Spleen (tissue), 7 donors: ENCODE measurements at regions not wholly inside any gene's neighbourhood (a gene's known extent, or its start where the extent isn't known, plus 50 kb on each side); places are given as distances from the start of the nearest gene placed in this dataset.

Source experiments
- CTCF ChIP-seq, 11 experiments: fragments of 200-600 bp in 7 of 11; fragments of 450-650 bp in 4 of 11; sonication (generic) in 4 of 11; IDR thresholded peaks in 8 of 11; conservative IDR thresholded peaks in 3 of 11; 1 replicate in 7 of 11; 2 replicates in 4 of 11; pipeline versions ENCODE4 v1.4.0 to v1.8.0; 2016 to 2021; ENCODE audit warnings: antibody characterized with exemption in 11 of 11, inconsistent platforms in 4 of 11, mild to moderate bottlenecking in 1 of 11
- POLR2A ChIP-seq, 3 donors: fragments of 450-650 bp; IDR thresholded peaks; one replicate each; pipeline ENCODE4 v1.5.1; 2017; ENCODE audit warnings: antibody characterized with exemption in 3 of 3, mild to moderate bottlenecking in 1 of 3
- POLR2AphosphoS5 ChIP-seq, 3 donors: sonication (generic); formaldehyde crosslinking; IDR thresholded peaks; one replicate each; pipeline ENCODE4 v1.5.1; 2017; ENCODE audit warnings: antibody characterized with exemption in 3 of 3
- donor health status: DM: no; HTN: no; CAD: no; lungs with moderate emphysema.
- donor health status: DM: no; HTN: no; CAD: no.
- donor health status: DM: no; HTN: no; CAD: no.

DNA sequence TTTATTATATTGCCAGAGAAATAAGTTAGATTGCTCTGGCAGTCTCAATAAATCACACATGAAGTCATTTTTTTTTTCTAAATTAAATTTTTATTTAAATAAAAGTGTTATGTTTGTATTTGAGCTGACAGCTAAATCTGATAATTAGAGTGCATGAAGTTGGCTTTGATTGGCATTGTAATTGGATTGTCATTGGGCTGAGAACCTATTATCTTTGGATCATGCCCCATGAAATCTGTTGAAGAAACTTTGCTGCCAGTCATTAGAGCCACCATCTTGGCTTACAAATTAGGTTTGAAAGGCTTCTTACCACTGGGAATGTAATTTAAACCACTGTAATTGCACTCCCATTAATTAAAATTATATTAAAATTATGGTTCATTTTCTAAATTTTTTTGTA, 507.9 kb upstream of the FANCL start:
- TF ChIP-seq POLR2A (IDR thresholded peaks at IDR 0.05), result no peak
- TF ChIP-seq CTCF (IDR thresholded peaks at IDR 0.05 in 8 of 11, conservative IDR thresholded peaks at IDR 0.05 in 3 of 11), result no peak
- no peak for TF ChIP-seq POLR2AphosphoS5 (IDR thresholded peaks at IDR 0.05)
